GM21526 (cell line): ENCODE measurements at regions not wholly inside any gene's neighbourhood (a gene's known extent, or its start where the extent isn't known, plus 50 kb on each side); places are given as distances from the start of the nearest gene placed in this dataset.
"Not testable (repeated sequence)": the region's sequence is repeated elsewhere in the genome, so short reads cannot be mapped to it uniquely, and the experiment has no call there.

ENCODE experiments used
- ATAC-seq: cut with Tn5 transposase; IDR thresholded peaks from one replicate; pipeline ENCODE4 v1.9.1; 2021; ENCODE audit warnings: moderate library complexity; ENCODE audit not compliant: unreplicated experiment, low FRiP score

GRCh38 chr6:74256781-74257180, 560.8 kb downstream of the CD109 start:
- ATAC-seq = no peak

- ATAC-seq = no peak
Observed at GRCh38 chr6:74256381-74256780, 560.4 kb downstream of the CD109 start.

- not testable (repeated sequence) for ATAC-seq
Observed at GRCh38 chr6:74255007-74255406, 559.0 kb downstream of the CD109 start.

- ATAC-seq = not testable (repeated sequence)
Observed at GRCh38 chr6:74254147-74254546, 558.1 kb downstream of the CD109 start.

- ATAC-seq = no peak
Observed at GRCh38 chr6:74253261-74253660, 557.3 kb downstream of the CD109 start.

- no peak for ATAC-seq
Observed at GRCh38 chr6:74250161-74250818, 554.3 kb downstream of the CD109 start.

GRCh38 chr6:74249658-74250057, 553.7 kb downstream of the CD109 start:
- ATAC-seq = no peak

- no peak for ATAC-seq
Observed at GRCh38 chr6:74248966-74249365, 553.0 kb downstream of the CD109 start.

- ATAC-seq = no peak
Observed at GRCh38 chr6:74222768-74223333, 526.8 kb downstream of the CD109 start.

- no peak for ATAC-seq
Observed at GRCh38 chr6:74213995-74214394, 518.0 kb downstream of the CD109 start.

GRCh38 chr6:74208239-74208638, 512.2 kb downstream of the CD109 start:
- no peak for ATAC-seq

GRCh38 chr6:74199215-74199915, 503.4 kb downstream of the CD109 start:
- ATAC-seq = no peak

GRCh38 chr6:74197310-74197709, 501.3 kb downstream of the CD109 start:
- no peak for ATAC-seq

- no peak for ATAC-seq
Observed at GRCh38 chr6:74187811-74188210, 491.8 kb downstream of the CD109 start.

- ATAC-seq = no peak
Observed at GRCh38 chr6:74182992-74183391, 487.0 kb downstream of the CD109 start.

GRCh38 chr6:74181471-74181870, 485.5 kb downstream of the CD109 start:
- no peak for ATAC-seq

- ATAC-seq = no peak
Observed at GRCh38 chr6:74177506-74177905, 481.5 kb downstream of the CD109 start.

- not testable (repeated sequence) for ATAC-seq
Observed at GRCh38 chr6:74170550-74170949, 474.5 kb downstream of the CD109 start.

GRCh38 chr6:74170118-74170517, 474.1 kb downstream of the CD109 start:
- ATAC-seq = no peak

GRCh38 chr6:74167976-74168375, 472.0 kb downstream of the CD109 start:
- ATAC-seq = no peak

- ATAC-seq = no peak
Observed at GRCh38 chr6:74167511-74167910, 471.5 kb downstream of the CD109 start.

- no peak for ATAC-seq
Observed at GRCh38 chr6:74166849-74167248, 470.8 kb downstream of the CD109 start.
